IPS-NIHi7 (cell line): ENCODE measurements at regions not wholly inside any gene's neighbourhood (a gene's known extent, or its start where the extent isn't known, plus 50 kb on each side); places are given as distances from the start of the nearest gene placed in this dataset.
"Not testable (repeated sequence)": the region's sequence is repeated elsewhere in the genome, so short reads cannot be mapped to it uniquely, and the experiment has no call there.

Experiments
- DNase-seq: peaks from one replicate; pipeline ENCODE4 v3.0.0; 2012; ENCODE audit warnings: mixed read lengths; ENCODE audit errors: extremely low spot score

GRCh38 chr5:82956600-82956999 is 120.6 kb downstream of the TMEM167A start:
- no peak for DNase-seq

GRCh38 chr5:82952326-82952725 is 124.9 kb downstream of the TMEM167A start:
- no peak for DNase-seq

- not testable (repeated sequence) for DNase-seq
These were observed 132.9 kb downstream of the TMEM167A start for GRCh38 chr5:82944267-82944666.

GRCh38 chr5:82942083-82942881 is 134.9 kb downstream of the TMEM167A start:
- no peak for DNase-seq

- DNase-seq, result no peak
These were observed 138.1 kb downstream of the TMEM167A start for GRCh38 chr5:82938901-82939725.

- DNase-seq, result not testable (repeated sequence)
These were observed 144.5 kb downstream of the TMEM167A start for GRCh38 chr5:82932473-82933220.

GRCh38 chr5:82931110-82931509 is 146.1 kb downstream of the TMEM167A start:
- DNase-seq, result no peak

- no peak for DNase-seq
These were observed 152.2 kb downstream of the TMEM167A start for GRCh38 chr5:82925061-82925411.

GRCh38 chr5:82924226-82925060 is 152.8 kb downstream of the TMEM167A start:
- no peak for DNase-seq

- DNase-seq, result no peak
These were observed 155.0 kb downstream of the TMEM167A start for GRCh38 chr5:82922086-82922734.

- DNase-seq, result no peak
These were observed 158.7 kb downstream of the TMEM167A start for GRCh38 chr5:82918311-82919031.

- DNase-seq, result no peak
These were observed 159.6 kb downstream of the TMEM167A start for GRCh38 chr5:82917584-82917983.

- DNase-seq, result no peak
These were observed 163.2 kb downstream of the TMEM167A start for GRCh38 chr5:82913971-82914370.

GRCh38 chr5:82912462-82912861 is 164.7 kb downstream of the TMEM167A start:
- DNase-seq, result no peak

- no peak for DNase-seq
These were observed 165.3 kb downstream of the TMEM167A start for GRCh38 chr5:82911910-82912309.

GRCh38 chr5:82910905-82911304 is 166.3 kb downstream of the TMEM167A start:
- no peak for DNase-seq

- DNase-seq, result no peak
These were observed 166.7 kb downstream of the TMEM167A start for GRCh38 chr5:82910491-82910890.

- no peak for DNase-seq
These were observed 167.4 kb downstream of the TMEM167A start for GRCh38 chr5:82909771-82910170.

GRCh38 chr5:82905986-82906385 is 171.2 kb downstream of the TMEM167A start:
- DNase-seq, result no peak

GRCh38 chr5:82901281-82901888 is 175.8 kb downstream of the TMEM167A start:
- DNase-seq, result no peak
